ENCODE measurements at regions not wholly inside any gene's neighbourhood (a gene's known extent, or its start where the extent isn't known, plus 50 kb on each side); places are given as distances from the start of the nearest gene placed in this dataset.

- Histone ChIP-seq H3K27ac (no peak overlapping the region), H3K4me1 (replicated peaks) (no peaks in the 10 kb centered on the region), H3K9me3 (no peaks in the 10 kb centered on the region), H3K4me3 (no peak overlapping the region), H3K36me3 (no peaks in the 10 kb centered on the region), H3K27me3 (replicated peaks; ENCODE audit: insufficient read depth) (no peaks in the 10 kb centered on the region)
- DNase-seq (ENCODE audit: low spot score), result no peak
- TF ChIP-seq POLR2AphosphoS5 (IDR thresholded peaks at IDR 0.05) (no peak), POLR2A (IDR thresholded peaks at IDR 0.05) (no peak), CTCF (IDR thresholded peaks at IDR 0.05) (no peak)
- intact Hi-C loops (cut with DNase I), result no loop called here
- WGBS, result 91% methylated on average over 10 of the region's 10 CpGs
Measured at GRCh38 chr14:98954349-98955000, 317.5 kb downstream of the BCL11B start.

GRCh38 chr14:98955036-98955740 lies 316.8 kb downstream of the BCL11B start:
- DNase-seq (ENCODE audit: low spot score), result no peak

GRCh38 chr14:98955741-98956070 lies 316.3 kb downstream of the BCL11B start:
- no peak overlapping the region for H3K4me3 ChIP-seq
- no peak for TF ChIP-seq POLR2A (IDR thresholded peaks at IDR 0.05)
- TF ChIP-seq CTCF (IDR thresholded peaks at IDR 0.05), result no peak
- TF ChIP-seq POLR2AphosphoS5 (IDR thresholded peaks at IDR 0.05), result no peak
- H3K27me3 ChIP-seq (replicated peaks; ENCODE audit: insufficient read depth), result no peaks in the 10 kb centered on the region
- 91% methylated on average over 4 of the region's 5 CpGs for WGBS
- H3K4me1 ChIP-seq (replicated peaks), result no peaks in the 10 kb centered on the region
- H3K27ac ChIP-seq, result no peak overlapping the region
- H3K36me3 ChIP-seq, result no peaks in the 10 kb centered on the region
- intact Hi-C loops (cut with DNase I), result no loop called here
- H3K9me3 ChIP-seq, result no peaks in the 10 kb centered on the region
- DNase-seq (ENCODE audit: low spot score), result no peak

More at GRCh38 chr14:98955036-98955740, 316.8 kb downstream of the BCL11B start:
- Histone ChIP-seq H3K9me3 (no peaks in the 10 kb centered on the region), H3K36me3 (no peaks in the 10 kb centered on the region), H3K27ac (no peak overlapping the region), H3K27me3 (replicated peaks; ENCODE audit: insufficient read depth) (no peaks in the 10 kb centered on the region), H3K4me1 (replicated peaks) (no peaks in the 10 kb centered on the region), H3K4me3 (no peak overlapping the region)
- 93% methylated on average over 9 of the region's 9 CpGs for WGBS
- TF ChIP-seq CTCF (IDR thresholded peaks at IDR 0.05) (no peak), POLR2AphosphoS5 (IDR thresholded peaks at IDR 0.05) (no peak), POLR2A (IDR thresholded peaks at IDR 0.05) (no peak)
- intact Hi-C loops (cut with DNase I), result no loop called here

GRCh38 chr14:98956181-98956580 lies 315.8 kb downstream of the BCL11B start:
- TF ChIP-seq POLR2AphosphoS5 (IDR thresholded peaks at IDR 0.05), result no peak
- no peak for TF ChIP-seq CTCF (IDR thresholded peaks at IDR 0.05)
- TF ChIP-seq POLR2A (IDR thresholded peaks at IDR 0.05), result no peak
- H3K4me1 ChIP-seq (replicated peaks), result no peaks in the 10 kb centered on the region
- H3K27me3 ChIP-seq (replicated peaks; ENCODE audit: insufficient read depth), result no peaks in the 10 kb centered on the region
- DNase-seq (ENCODE audit: low spot score), result no peak
- no peak overlapping the region for H3K27ac ChIP-seq
- no peaks in the 10 kb centered on the region for H3K36me3 ChIP-seq
- no peak overlapping the region for H3K4me3 ChIP-seq
- 92% methylated on average over 7 of the region's 7 CpGs for WGBS
- intact Hi-C loops (cut with DNase I), result no loop called here
- H3K9me3 ChIP-seq, result no peaks in the 10 kb centered on the region

GRCh38 chr14:98956661-98957060 lies 315.3 kb downstream of the BCL11B start:
- H3K4me3 ChIP-seq, result no peak overlapping the region
- H3K27me3 ChIP-seq (replicated peaks; ENCODE audit: insufficient read depth), result no peaks in the 10 kb centered on the region
- intact Hi-C loops (cut with DNase I), result no loop called here
- H3K9me3 ChIP-seq, result no peaks in the 10 kb centered on the region
- no peaks in the 10 kb centered on the region for H3K4me1 ChIP-seq (replicated peaks)
- no peak overlapping the region for H3K27ac ChIP-seq
- no peaks in the 10 kb centered on the region for H3K36me3 ChIP-seq
- TF ChIP-seq CTCF (IDR thresholded peaks at IDR 0.05) (no peak), POLR2A (IDR thresholded peaks at IDR 0.05) (no peak), POLR2AphosphoS5 (IDR thresholded peaks at IDR 0.05) (no peak)
- 74% methylated on average over 2 of the region's 2 CpGs for WGBS
- no peak for DNase-seq (ENCODE audit: low spot score)

Data from prostate gland (tissue), 2 donors.